Hematopoietic multipotent progenitor cell treated with erythropoietin and hydrocortisone succinate and interleukin-3 and kit ligand, for 6 days (in vitro differentiated cells): ENCODE measurements at regions not wholly inside any gene's neighbourhood (a gene's known extent, or its start where the extent isn't known, plus 50 kb on each side); places are given as distances from the start of the nearest gene placed in this dataset.

Source experiments
- DNase-seq: peaks from one replicate; pipeline ENCODE4 v3.0.0-alpha.2; 2015

- DNase-seq: no peak
These were observed 589.2 kb downstream of the CDH11 start for GRCh38 chr16:64532691-64533090.

GRCh38 chr16:64532117-64532516, 589.7 kb downstream of the CDH11 start:
- DNase-seq: no peak

- no peak for DNase-seq
These were observed 590.5 kb downstream of the CDH11 start for GRCh38 chr16:64531401-64531800.

- DNase-seq: no peak
These were observed 599.3 kb downstream of the CDH11 start for GRCh38 chr16:64522548-64522947.

- no peak for DNase-seq
These were observed 608.0 kb downstream of the CDH11 start for GRCh38 chr16:64513871-64514270.

GRCh38 chr16:64507240-64508024, 614.4 kb downstream of the CDH11 start:
- DNase-seq: no peak

- DNase-seq: no peak
These were observed 622.7 kb downstream of the CDH11 start for GRCh38 chr16:64499211-64499610.

GRCh38 chr16:64498363-64498762, 623.5 kb downstream of the CDH11 start:
- no peak for DNase-seq

- no peak for DNase-seq
These were observed 628.2 kb downstream of the CDH11 start for GRCh38 chr16:64493709-64494108.

- no peak for DNase-seq
These were observed 632.4 kb downstream of the CDH11 start for GRCh38 chr16:64489449-64489848.

- no peak for DNase-seq
These were observed 635.3 kb downstream of the CDH11 start for GRCh38 chr16:64486561-64486960.

- no peak for DNase-seq
These were observed 640.4 kb downstream of the CDH11 start for GRCh38 chr16:64481497-64481896.

- DNase-seq: no peak
These were observed 643.5 kb downstream of the CDH11 start for GRCh38 chr16:64478252-64478906.

- DNase-seq: no peak
These were observed 646.1 kb downstream of the CDH11 start for GRCh38 chr16:64475627-64476351.

GRCh38 chr16:64470916-64471315, 650.9 kb downstream of the CDH11 start:
- DNase-seq: no peak

GRCh38 chr16:64469906-64470702, 651.8 kb downstream of the CDH11 start:
- no peak for DNase-seq

GRCh38 chr16:64469351-64469750, 652.5 kb downstream of the CDH11 start:
- DNase-seq: no peak

- no peak for DNase-seq
These were observed 653.3 kb downstream of the CDH11 start for GRCh38 chr16:64468515-64469090.

- DNase-seq: no peak
These were observed 662.0 kb downstream of the CDH11 start for GRCh38 chr16:64459821-64460220.

- DNase-seq: no peak
These were observed 662.5 kb downstream of the CDH11 start for GRCh38 chr16:64459402-64459801.

GRCh38 chr16:64455275-64455674, 666.6 kb downstream of the CDH11 start:
- DNase-seq: no peak

- no peak for DNase-seq
These were observed 668.2 kb downstream of the CDH11 start for GRCh38 chr16:64453646-64454045.

GRCh38 chr16:64452446-64452845, 669.4 kb downstream of the CDH11 start:
- no peak for DNase-seq
